ENCODE measurements at regions not wholly inside any gene's neighbourhood (a gene's known extent, or its start where the extent isn't known, plus 50 kb on each side); places are given as distances from the start of the nearest gene placed in this dataset.

DNA sequence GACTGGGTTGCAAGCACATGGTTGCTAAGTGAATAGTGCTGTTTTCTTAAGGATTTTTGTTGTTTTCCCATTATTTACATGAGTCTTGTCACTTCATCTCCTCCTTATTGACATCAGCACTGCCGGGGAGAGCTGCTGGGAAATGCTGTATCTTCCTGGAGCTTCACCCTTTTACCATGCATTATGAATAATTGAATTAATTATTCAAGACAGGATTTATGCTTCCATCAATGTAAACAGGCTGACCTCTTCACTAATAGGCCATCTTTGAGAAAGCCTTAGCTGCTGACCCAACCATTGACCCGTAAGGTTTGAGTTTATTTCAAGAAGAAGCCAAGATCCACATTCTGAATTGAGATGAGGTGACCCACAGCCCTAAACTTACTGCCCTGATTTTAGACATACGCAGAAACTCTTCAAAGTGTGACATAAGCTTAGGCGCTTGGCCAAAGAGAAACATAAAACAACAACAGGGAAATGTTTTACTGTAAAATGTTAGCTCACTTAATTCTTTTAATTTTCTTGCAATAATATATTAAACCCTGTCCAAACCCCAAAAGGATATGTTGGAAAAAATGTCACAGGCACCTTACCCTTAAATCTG is 365.5 kb upstream of the SYT4 start:
- Histone ChIP-seq H3K27me3 (no peaks in the 10 kb centered on the region), H3K36me3 (no peaks in the 10 kb centered on the region), H3K9me3 (no peaks in the 10 kb centered on the region), H3K4me1 (no peaks in the 10 kb centered on the region), H3K4me3 (no peak overlapping the region), H3K27ac (no peak overlapping the region)
- DNase-seq: no peak
- TF ChIP-seq, protein P1, sequence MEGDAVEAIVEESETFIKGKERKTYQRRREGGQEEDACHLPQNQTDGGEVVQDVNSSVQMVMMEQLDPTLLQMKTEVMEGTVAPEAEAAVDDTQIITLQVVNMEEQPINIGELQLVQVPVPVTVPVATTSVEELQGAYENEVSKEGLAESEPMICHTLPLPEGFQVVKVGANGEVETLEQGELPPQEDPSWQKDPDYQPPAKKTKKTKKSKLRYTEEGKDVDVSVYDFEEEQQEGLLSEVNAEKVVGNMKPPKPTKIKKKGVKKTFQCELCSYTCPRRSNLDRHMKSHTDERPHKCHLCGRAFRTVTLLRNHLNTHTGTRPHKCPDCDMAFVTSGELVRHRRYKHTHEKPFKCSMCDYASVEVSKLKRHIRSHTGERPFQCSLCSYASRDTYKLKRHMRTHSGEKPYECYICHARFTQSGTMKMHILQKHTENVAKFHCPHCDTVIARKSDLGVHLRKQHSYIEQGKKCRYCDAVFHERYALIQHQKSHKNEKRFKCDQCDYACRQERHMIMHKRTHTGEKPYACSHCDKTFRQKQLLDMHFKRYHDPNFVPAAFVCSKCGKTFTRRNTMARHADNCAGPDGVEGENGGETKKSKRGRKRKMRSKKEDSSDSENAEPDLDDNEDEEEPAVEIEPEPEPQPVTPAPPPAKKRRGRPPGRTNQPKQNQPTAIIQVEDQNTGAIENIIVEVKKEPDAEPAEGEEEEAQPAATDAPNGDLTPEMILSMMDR (IDR thresholded peaks at IDR 0.05): no peak
- no peak for TF ChIP-seq POLR2A (IDR thresholded peaks at IDR 0.05)

DNA sequence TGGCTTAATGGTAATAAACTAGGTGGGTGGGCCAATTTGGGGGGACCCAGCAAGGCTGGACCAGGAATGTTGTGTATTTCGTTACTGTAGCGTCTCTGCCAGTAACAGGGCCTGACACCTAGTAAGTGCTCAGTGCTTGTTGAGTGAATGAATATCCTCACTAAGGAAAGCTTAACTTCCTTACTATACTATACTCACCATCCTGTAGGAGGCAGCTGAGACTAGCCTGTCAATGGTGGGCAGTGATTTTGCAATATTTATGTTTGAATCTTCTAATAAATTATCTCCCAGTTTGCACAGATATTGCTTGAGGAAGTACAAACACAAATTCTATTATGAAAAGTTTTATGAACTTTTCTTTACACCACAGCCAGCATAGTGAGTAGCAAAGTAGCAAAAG is 370.7 kb upstream of the SYT4 start:
- Histone ChIP-seq H3K27ac (no peak overlapping the region), H3K4me1 (no peaks in the 10 kb centered on the region), H3K9me3 (no peaks in the 10 kb centered on the region), H3K4me3 (no peak overlapping the region), H3K36me3 (no peaks in the 10 kb centered on the region), H3K27me3 (no peaks in the 10 kb centered on the region)
- DNase-seq: no peak
- no peak for TF ChIP-seq POLR2A (IDR thresholded peaks at IDR 0.05)
- TF ChIP-seq, protein P1 (IDR thresholded peaks at IDR 0.05): no peak

DNA sequence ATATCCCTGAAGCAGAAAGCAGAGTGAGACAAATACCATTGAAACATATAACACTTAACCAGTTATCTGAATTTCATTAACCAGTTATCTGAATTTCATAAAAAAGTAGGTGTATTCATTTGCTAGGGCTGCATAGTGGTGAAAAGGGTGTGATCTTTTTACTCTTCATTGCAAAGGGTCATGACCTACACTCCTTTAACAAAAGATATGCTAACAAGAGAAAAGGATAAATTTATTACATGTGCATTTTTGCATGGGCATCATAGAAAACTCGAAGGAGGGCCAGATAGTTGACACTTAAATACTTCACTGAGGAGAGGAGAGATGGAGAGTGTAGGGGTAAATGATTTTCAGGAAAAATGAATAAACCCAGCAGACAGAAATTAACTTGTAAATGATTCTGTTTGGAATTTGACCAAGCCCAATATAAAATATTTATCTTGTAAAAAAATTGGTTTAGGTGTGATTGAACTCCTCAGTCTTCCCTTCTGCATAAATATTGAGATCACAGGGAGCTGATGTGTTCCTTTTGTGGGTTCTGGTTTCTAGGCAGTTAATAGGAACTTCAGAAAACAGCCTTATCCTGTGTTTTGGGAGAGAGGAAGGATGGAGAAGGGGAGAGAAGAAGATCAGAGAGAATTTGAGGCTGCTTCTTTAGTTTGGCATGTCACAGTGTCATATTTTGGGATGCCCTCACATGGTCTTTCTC is 372.5 kb upstream of the SYT4 start:
- H3K4me1 ChIP-seq: no peaks in the 10 kb centered on the region
- TF ChIP-seq, protein P1 (IDR thresholded peaks at IDR 0.05): no peak
- no peak for TF ChIP-seq POLR2A (IDR thresholded peaks at IDR 0.05)

DNA sequence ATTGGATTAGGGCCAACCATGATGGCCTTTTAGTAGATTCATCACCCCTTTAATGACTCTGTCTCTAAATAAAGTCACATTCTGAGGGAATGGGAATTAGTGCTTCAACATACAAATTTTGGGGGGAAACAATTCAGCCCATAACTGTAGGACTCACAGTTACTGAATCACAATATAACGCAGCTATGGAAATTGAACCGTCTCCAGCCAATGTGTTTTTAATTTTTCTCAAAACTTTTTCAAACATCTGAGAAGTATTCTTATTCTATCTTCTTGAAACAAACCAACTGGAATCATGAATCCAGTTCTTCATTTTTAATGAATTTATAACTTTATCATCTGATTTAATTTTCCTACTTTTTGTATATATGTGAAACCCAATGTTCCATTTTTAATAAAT is 373.1 kb upstream of the SYT4 start:
- Histone ChIP-seq H3K9me3 (no peaks in the 10 kb centered on the region), H3K27me3 (no peaks in the 10 kb centered on the region), H3K36me3 (no peaks in the 10 kb centered on the region), H3K4me1 (no peaks in the 10 kb centered on the region), H3K4me3 (no peak overlapping the region), H3K27ac (no peak overlapping the region)
- DNase-seq: no peak
- no peak for TF ChIP-seq POLR2A (IDR thresholded peaks at IDR 0.05)
- TF ChIP-seq, protein P1 (IDR thresholded peaks at IDR 0.05): no peak

More for the DNA sequence above, 372.5 kb upstream of the SYT4 start:
- H3K4me3 ChIP-seq: no peak overlapping the region
- H3K9me3 ChIP-seq: no peaks in the 10 kb centered on the region
- DNase-seq: no peak
- no peak overlapping the region for H3K27ac ChIP-seq
- H3K27me3 ChIP-seq: no peaks in the 10 kb centered on the region
- H3K36me3 ChIP-seq: no peaks in the 10 kb centered on the region

DNA sequence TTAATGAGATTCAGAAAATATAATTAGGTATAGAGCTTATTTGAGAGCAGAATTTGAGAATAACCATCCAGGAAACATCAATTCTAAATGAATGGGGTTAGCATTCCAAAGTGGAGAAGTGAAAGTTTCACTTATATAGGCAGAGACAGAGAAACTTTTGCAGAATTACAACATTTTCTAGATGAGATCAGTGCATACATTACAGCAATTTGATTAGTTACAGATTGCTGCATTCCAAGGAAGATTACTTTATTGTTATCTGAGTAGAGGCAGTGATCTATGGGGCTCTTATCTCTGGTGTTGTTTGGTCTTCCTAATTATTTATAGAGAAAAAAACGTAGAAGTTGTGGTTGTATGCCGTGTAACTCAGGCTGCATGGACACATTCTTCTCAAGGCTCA is 373.8 kb upstream of the SYT4 start:
- Histone ChIP-seq H3K4me1 (no peaks in the 10 kb centered on the region), H3K27ac (no peak overlapping the region), H3K4me3 (no peak overlapping the region), H3K9me3 (no peaks in the 10 kb centered on the region), H3K27me3 (no peaks in the 10 kb centered on the region), H3K36me3 (no peaks in the 10 kb centered on the region)
- no peak for DNase-seq
- TF ChIP-seq POLR2A (IDR thresholded peaks at IDR 0.05): no peak
- TF ChIP-seq, protein P1 (IDR thresholded peaks at IDR 0.05): no peak

Data from Peyer's patch (tissue), 4 donors.